H9 (cell line): ENCODE measurements at regions not wholly inside any gene's neighbourhood (a gene's known extent, or its start where the extent isn't known, plus 50 kb on each side); places are given as distances from the start of the nearest gene placed in this dataset.
"Not testable (repeated sequence)": the region's sequence is repeated elsewhere in the genome, so short reads cannot be mapped to it uniquely, and the experiment has no call there.

Experiments used
- DNase-seq: peaks from one replicate; pipeline ENCODE4 v3.0.0-alpha.2; 2017
- H2AFZ ChIP-seq: one replicate; pipeline ENCODE4 v1.6.1; 2013; ENCODE audit warnings: mild to moderate bottlenecking, low read length, control low read depth, moderate library complexity
- H2AK5ac ChIP-seq: 2 replicates; pipeline ENCODE4 v1.6.1; 2013; ENCODE audit warnings: low read length, control low read depth, mixed read lengths; ENCODE audit not compliant: insufficient read length
- H2BK120ac ChIP-seq: one replicate; pipeline ENCODE4 v1.6.1; 2013; ENCODE audit warnings: low read depth, mild to moderate bottlenecking, low read length, control low read depth, inconsistent platforms; ENCODE audit not compliant: poor library complexity, severe bottlenecking
- H2BK12ac ChIP-seq: 2 replicates; pipeline ENCODE4 v1.6.1; 2013; ENCODE audit warnings: low read length, control low read depth, mixed read lengths, low read depth; ENCODE audit not compliant: insufficient read length
- H2BK15ac ChIP-seq: 2 replicates; pipeline ENCODE4 v1.6.1; 2013; ENCODE audit warnings: low read depth, low read length, control low read depth
- H2BK20ac ChIP-seq: one replicate; pipeline ENCODE4 v1.6.1; 2013; ENCODE audit warnings: low read depth, mild to moderate bottlenecking, low read length, control low read depth, inconsistent platforms; ENCODE audit not compliant: poor library complexity, severe bottlenecking
- H2BK5ac ChIP-seq: 2 replicates; pipeline ENCODE4 v1.6.1; 2013; ENCODE audit warnings: low read length, control low read depth, mixed read lengths; ENCODE audit not compliant: insufficient read length
- H3K14ac ChIP-seq: 2 replicates; pipeline ENCODE4 v1.6.1; 2013; ENCODE audit warnings: low read length, control low read depth; ENCODE audit not compliant: insufficient read depth
- H3K18ac ChIP-seq: 2 replicates; pipeline ENCODE4 v1.6.1; 2013; ENCODE audit warnings: low read depth, mild to moderate bottlenecking, mixed read lengths, low read length, control low read depth; ENCODE audit not compliant: insufficient read length
- H3K23ac ChIP-seq: 2 replicates; pipeline ENCODE4 v1.6.1; 2013; ENCODE audit warnings: low read length, control low read depth, mixed read lengths, low read depth; ENCODE audit not compliant: insufficient read length
- H3K23me2 ChIP-seq: 2 replicates; pipeline ENCODE4 v1.6.1; 2013; ENCODE audit warnings: low read depth, mild to moderate bottlenecking, mixed read lengths, low read length, control low read depth; ENCODE audit not compliant: insufficient read length, poor library complexity, severe bottlenecking
- H3K27ac ChIP-seq: 2 replicates; pipeline ENCODE4 v1.5.1; 2013; ENCODE audit warnings: low read length, control low read depth, mixed read lengths, low read depth; ENCODE audit not compliant: insufficient read length
- H3K27me3 ChIP-seq: 2 replicates; pipeline ENCODE4 v1.6.1; 2013; ENCODE audit warnings: low read length, control low read depth, inconsistent platforms; ENCODE audit not compliant: insufficient read depth
- H3K4ac ChIP-seq: 2 replicates; pipeline ENCODE4 v1.6.1; 2013; ENCODE audit warnings: low read depth, mild to moderate bottlenecking, control low read depth, inconsistent platforms, low read length, moderate library complexity
- H3K4me1 ChIP-seq: 2 replicates; pipeline ENCODE4 v1.6.1; 2013; ENCODE audit warnings: low read length, control low read depth, inconsistent platforms; ENCODE audit not compliant: insufficient read depth
- H3K4me2 ChIP-seq: 2 replicates; pipeline ENCODE4 v1.6.1; 2013; ENCODE audit warnings: low read length, control low read depth, mixed read lengths; ENCODE audit not compliant: insufficient read length, insufficient read depth
- H3K56ac ChIP-seq: 2 replicates; pipeline ENCODE4 v1.6.1; 2013; ENCODE audit warnings: low read depth, mild to moderate bottlenecking, mixed read lengths, low read length, control low read depth; ENCODE audit not compliant: insufficient read length
- H3K79me1 ChIP-seq: 2 replicates; pipeline ENCODE4 v1.6.1; 2013; ENCODE audit warnings: low read depth, mild to moderate bottlenecking, moderate library complexity, low read length, control low read depth, inconsistent platforms; ENCODE audit not compliant: insufficient read depth, poor library complexity, severe bottlenecking
- H3K79me2 ChIP-seq: 2 replicates; pipeline ENCODE4 v1.6.1; 2013; ENCODE audit warnings: low read length, control low read depth, inconsistent platforms; ENCODE audit not compliant: insufficient read depth
- H3K9ac ChIP-seq: 2 replicates; pipeline ENCODE4 v1.6.1; 2013; ENCODE audit warnings: low read length, control low read depth, mixed read lengths; ENCODE audit not compliant: insufficient read length; ENCODE audit errors: extremely low read depth
- H3K9me3 ChIP-seq: one replicate; pipeline ENCODE4 v1.6.1; 2013; ENCODE audit warnings: low read depth, low read length, inconsistent platforms; ENCODE audit not compliant: control insufficient read depth
- H3T11ph ChIP-seq: one replicate; pipeline ENCODE4 v1.6.1; 2013; ENCODE audit warnings: mild to moderate bottlenecking, low read length, control low read depth, inconsistent platforms
- H4K20me1 ChIP-seq: one replicate; pipeline ENCODE4 v1.6.1; 2013; ENCODE audit not compliant: control insufficient read depth, insufficient read length, insufficient read depth
- H4K5ac ChIP-seq: 2 replicates; pipeline ENCODE4 v1.6.1; 2013; ENCODE audit warnings: low read depth, mild to moderate bottlenecking, mixed read lengths, low read length, control low read depth; ENCODE audit not compliant: insufficient read length
- H4K8ac ChIP-seq: replicated peaks from 2 replicates; pipeline ENCODE4 v1.6.1; 2013; ENCODE audit warnings: low read length, control low read depth, mixed read lengths, low read depth; ENCODE audit not compliant: insufficient read length
- H4K91ac ChIP-seq: 2 replicates; pipeline ENCODE4 v1.6.1; 2013; ENCODE audit warnings: low read depth, mild to moderate bottlenecking, moderate library complexity, mixed read lengths, low read length, control low read depth; ENCODE audit not compliant: insufficient read length
- H3K27ac Mint-ChIP-seq, 3 experiments: 2 replicates in 2 of 3; 3 replicates in 1 of 3; pipeline ENCODE4 v1.8.0; 2020 to 2021; ENCODE audit warnings: mixed read lengths in 3 of 3, mild to moderate bottlenecking in 1 of 3, moderate library complexity in 1 of 3
- H3K27me3 Mint-ChIP-seq: 2 replicates; pipeline ENCODE4 v1.8.0; 2021; ENCODE audit warnings: low read depth, mild to moderate bottlenecking, moderate library complexity, mixed read lengths
- H3K36me3 Mint-ChIP-seq, 3 experiments: 2 replicates in 2 of 3; 3 replicates in 1 of 3; pipeline ENCODE4 v1.8.0; 2020 to 2021; ENCODE audit warnings: low read depth in 3 of 3, mixed read lengths in 3 of 3; ENCODE audit not compliant: insufficient read depth in 1 of 3
- H3K4me1 Mint-ChIP-seq, 2 experiments: 2 replicates each; pipeline ENCODE4 v1.8.0; 2020; ENCODE audit warnings: mixed read lengths in 2 of 2
- H3K4me3 Mint-ChIP-seq, 2 experiments: 2 replicates in 1 of 2; 3 replicates in 1 of 2; pipeline ENCODE4 v1.8.0; 2020 to 2021; ENCODE audit warnings: mild to moderate bottlenecking in 2 of 2, mixed read lengths in 2 of 2, moderate library complexity in 1 of 2
- H3K9me3 Mint-ChIP-seq, 2 experiments: 2 replicates in 1 of 2; 3 replicates in 1 of 2; pipeline ENCODE4 v1.8.0; 2020; ENCODE audit warnings: mild to moderate bottlenecking in 2 of 2, mixed read lengths in 2 of 2, moderate library complexity in 1 of 2
- CTCF ChIP-seq: fragments of 200-600 bp; sonication (generic); conservative IDR thresholded peaks from 3 replicates; pipeline ENCODE4 v1.8.0; 2021; ENCODE audit warnings: antibody characterized with exemption, mild to moderate bottlenecking
- WGBS: extraction: QIAGEN DNeasy Blood & Tissue Kit; methylation state at CpG from one replicate; pipeline ENCODE4 v1.1.7; 2013; ENCODE audit warnings: missing lambda C conversion rate, low lambda C conversion rate, mixed read lengths; ENCODE audit not compliant: insufficient read length; ENCODE audit errors: extremely low coverage; 5-methylcytosine and 5-hydroxymethylcytosine counted together

- no peaks in the 10 kb centered on the region for H3K27me3 ChIP-seq
- no peak overlapping the region for H3K56ac ChIP-seq
- H4K20me1 ChIP-seq = no peaks in the 10 kb centered on the region
- no peak overlapping the region for H3K27ac Mint-ChIP-seq
- no peak overlapping the region for H2BK12ac ChIP-seq
- H3K4me1 Mint-ChIP-seq = no peaks in the 10 kb centered on the region
- H2BK5ac ChIP-seq = no peak overlapping the region
- peaks cover 28% of the 10 kb centered on the region in 2 experiments for H3K9me3 Mint-ChIP-seq
- no peaks in the 10 kb centered on the region for H3K79me2 ChIP-seq
- TF ChIP-seq CTCF = no peak
- no peak overlapping the region for H4K91ac ChIP-seq
- H3K4me2 ChIP-seq = no peak overlapping the region
- H3K23ac ChIP-seq = no peak overlapping the region
- no peak overlapping the region for H4K5ac ChIP-seq
- H4K8ac ChIP-seq = no peak overlapping the region
- no peak overlapping the region for H3T11ph ChIP-seq
- no peaks in the 10 kb centered on the region for H3K9me3 ChIP-seq
- H2BK15ac ChIP-seq = no peak overlapping the region
- no peak overlapping the region for H3K9ac ChIP-seq
- H3K14ac ChIP-seq = no peak overlapping the region
- no peak overlapping the region for H2BK120ac ChIP-seq
- no peak overlapping the region for H3K27ac ChIP-seq
- no peak overlapping the region for H2AFZ ChIP-seq
- no peak for DNase-seq
- no peak overlapping the region for H3K18ac ChIP-seq
- WGBS = no CpG with 5 or more reads among the region's 3 CpGs
- no peak overlapping the region for H2BK20ac ChIP-seq
- H3K36me3 Mint-ChIP-seq = peaks cover 13 to 27% (median 18%) of the 10 kb centered on the region in 3 experiments; a peak in 6 of 7 replicates
- H2AK5ac ChIP-seq = no peak overlapping the region
- H3K23me2 ChIP-seq = no peaks in the 10 kb centered on the region
- H3K79me1 ChIP-seq = no peaks in the 10 kb centered on the region
- no peak overlapping the region for H3K4ac ChIP-seq
- no peaks in the 10 kb centered on the region for H3K27me3 Mint-ChIP-seq
- H3K4me1 ChIP-seq = no peaks in the 10 kb centered on the region
- H3K4me3 Mint-ChIP-seq = no peak overlapping the region
Observed at GRCh38 chr2:83251321-83251872, 1207.7 kb downstream of the SUCLG1 start.

- H2AK5ac ChIP-seq, H3K4ac ChIP-seq, DNase-seq, H2AFZ ChIP-seq, H3K23ac ChIP-seq, H2BK12ac ChIP-seq, H3K4me1 ChIP-seq, H3K56ac ChIP-seq, H4K20me1 ChIP-seq, H4K91ac ChIP-seq, H3K14ac ChIP-seq, H3K27me3 Mint-ChIP-seq, H3T11ph ChIP-seq, H2BK5ac ChIP-seq, H4K5ac ChIP-seq, H2BK120ac ChIP-seq, H2BK15ac ChIP-seq, H3K27me3 ChIP-seq, H3K9me3 ChIP-seq, H2BK20ac ChIP-seq, H3K9ac ChIP-seq, H3K27ac Mint-ChIP-seq, H3K4me3 Mint-ChIP-seq, H4K8ac ChIP-seq, H3K4me1 Mint-ChIP-seq, H3K18ac ChIP-seq, H3K27ac ChIP-seq, H3K79me2 ChIP-seq, H3K4me2 ChIP-seq, H3K79me1 ChIP-seq, H3K23me2 ChIP-seq: not testable (repeated sequence)
- peaks cover 41 to 46% of the 10 kb centered on the region in 2 experiments for H3K9me3 Mint-ChIP-seq
- no CpG with 5 or more reads among the region's 30 CpGs for WGBS
- peaks cover 13 to 37% (median 25%) of the 10 kb centered on the region in 3 experiments; a peak in 6 of 7 replicates for H3K36me3 Mint-ChIP-seq
Observed at GRCh38 chr2:83245806-83246537, 1213.1 kb downstream of the SUCLG1 start.
